ENCODE measurements at regions not wholly inside any gene's neighbourhood (a gene's known extent, or its start where the extent isn't known, plus 50 kb on each side); places are given as distances from the start of the nearest gene placed in this dataset.

DNA sequence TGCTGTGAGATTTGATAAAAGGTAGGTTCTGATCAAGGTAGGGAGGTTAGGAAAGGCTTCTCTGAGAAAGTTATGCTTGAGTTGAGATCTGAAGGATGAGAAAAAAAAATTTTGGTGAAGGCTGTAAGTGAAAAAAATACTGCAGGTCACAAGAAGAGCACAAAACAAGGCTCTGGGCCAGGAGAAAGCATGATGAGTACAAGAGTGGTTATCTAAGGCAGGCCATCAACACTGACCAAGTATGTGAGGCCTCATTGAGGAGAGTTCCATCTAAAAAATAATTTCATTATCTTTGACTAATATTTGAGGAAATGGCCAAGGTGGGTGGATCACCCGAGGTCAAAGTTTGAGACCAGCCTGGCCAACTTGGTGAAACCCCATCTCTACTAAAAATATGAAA is 71.6 kb upstream of the SLC4A4 start:
- no peak for TF ChIP-seq EZH2phosphoT487 (IDR thresholded peaks at IDR 0.05; ENCODE audit: insufficient read depth, low read depth)
- no peak for TF ChIP-seq EZH2 (IDR thresholded peaks at IDR 0.05; ENCODE audit: insufficient read depth, poor library complexity, severe bottlenecking)

All from GM23248 (cell line).